NB4 (cell line): ENCODE measurements at regions not wholly inside any gene's neighbourhood (a gene's known extent, or its start where the extent isn't known, plus 50 kb on each side); places are given as distances from the start of the nearest gene placed in this dataset.

Source experiments
- POLR2A ChIP-seq: IDR thresholded peaks from 2 replicates; pipeline ENCODE4 v1.6.1; 2011; ENCODE audit warnings: mild to moderate bottlenecking; ENCODE audit not compliant: insufficient read length; ENCODE audit errors: extremely low read depth
- TF ChIP-seq, protein P1 (sequence below): IDR thresholded peaks from one replicate; pipeline ENCODE4 v1.5.1; 2012; ENCODE audit warnings: low read depth, low read length
- TF ChIP-seq, protein P2 (sequence below): IDR thresholded peaks from 2 replicates; pipeline ENCODE4 v1.6.1; 2011; ENCODE audit warnings: low read depth, low read length

DNA sequence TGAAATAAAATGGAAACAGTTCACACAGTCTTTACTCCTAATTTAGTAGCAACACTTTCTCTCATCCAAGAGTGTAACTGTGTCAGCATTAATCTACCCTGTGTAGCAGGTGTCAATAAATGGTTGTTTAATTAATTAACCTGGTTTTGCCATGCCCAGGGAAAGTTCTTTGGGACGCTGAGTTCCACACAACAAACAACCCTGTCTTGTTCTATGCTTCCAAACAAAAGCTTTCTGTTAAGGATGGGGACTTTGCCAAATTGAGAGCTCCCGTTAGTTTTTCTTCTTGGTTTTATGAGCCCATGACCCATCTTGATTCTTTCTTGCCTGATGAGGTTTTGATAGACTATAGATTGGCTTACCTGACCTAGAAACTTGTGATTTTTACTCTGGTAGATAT, 530.1 kb downstream of the KCNJ2 start:
- TF ChIP-seq POLR2A, result no peak
- TF ChIP-seq, protein P1, sequence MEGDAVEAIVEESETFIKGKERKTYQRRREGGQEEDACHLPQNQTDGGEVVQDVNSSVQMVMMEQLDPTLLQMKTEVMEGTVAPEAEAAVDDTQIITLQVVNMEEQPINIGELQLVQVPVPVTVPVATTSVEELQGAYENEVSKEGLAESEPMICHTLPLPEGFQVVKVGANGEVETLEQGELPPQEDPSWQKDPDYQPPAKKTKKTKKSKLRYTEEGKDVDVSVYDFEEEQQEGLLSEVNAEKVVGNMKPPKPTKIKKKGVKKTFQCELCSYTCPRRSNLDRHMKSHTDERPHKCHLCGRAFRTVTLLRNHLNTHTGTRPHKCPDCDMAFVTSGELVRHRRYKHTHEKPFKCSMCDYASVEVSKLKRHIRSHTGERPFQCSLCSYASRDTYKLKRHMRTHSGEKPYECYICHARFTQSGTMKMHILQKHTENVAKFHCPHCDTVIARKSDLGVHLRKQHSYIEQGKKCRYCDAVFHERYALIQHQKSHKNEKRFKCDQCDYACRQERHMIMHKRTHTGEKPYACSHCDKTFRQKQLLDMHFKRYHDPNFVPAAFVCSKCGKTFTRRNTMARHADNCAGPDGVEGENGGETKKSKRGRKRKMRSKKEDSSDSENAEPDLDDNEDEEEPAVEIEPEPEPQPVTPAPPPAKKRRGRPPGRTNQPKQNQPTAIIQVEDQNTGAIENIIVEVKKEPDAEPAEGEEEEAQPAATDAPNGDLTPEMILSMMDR, result no peak
- TF ChIP-seq, protein P2, sequence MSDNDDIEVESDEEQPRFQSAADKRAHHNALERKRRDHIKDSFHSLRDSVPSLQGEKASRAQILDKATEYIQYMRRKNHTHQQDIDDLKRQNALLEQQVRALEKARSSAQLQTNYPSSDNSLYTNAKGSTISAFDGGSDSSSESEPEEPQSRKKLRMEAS, result no peak
